Retina (tissue), 1 donor: ENCODE measurements at regions not wholly inside any gene's neighbourhood (a gene's known extent, or its start where the extent isn't known, plus 50 kb on each side); places are given as distances from the start of the nearest gene placed in this dataset.

ENCODE experiments used
- DNase-seq: peaks from one replicate; pipeline ENCODE4 v3.0.0-alpha.2; 2016

DNA sequence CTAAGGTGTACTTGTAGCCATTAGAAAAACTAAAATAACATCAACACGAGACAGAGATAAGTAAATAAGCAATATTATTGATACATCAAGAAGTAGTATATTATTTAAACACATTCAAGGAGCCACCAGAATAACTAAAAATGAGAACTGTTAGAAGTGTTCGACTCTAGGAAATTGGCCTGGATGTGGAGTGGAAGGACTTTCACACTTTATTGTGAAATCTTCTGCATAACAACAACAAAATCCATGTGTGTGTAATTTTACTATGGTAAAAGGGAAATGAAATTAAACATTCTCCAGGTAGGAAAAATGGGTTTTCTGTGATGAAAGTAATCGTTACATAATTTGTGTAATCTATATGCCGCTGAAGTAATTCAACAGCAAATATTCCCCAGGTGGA, 96.3 kb upstream of the RNF152 start:
- no peak for DNase-seq

DNA sequence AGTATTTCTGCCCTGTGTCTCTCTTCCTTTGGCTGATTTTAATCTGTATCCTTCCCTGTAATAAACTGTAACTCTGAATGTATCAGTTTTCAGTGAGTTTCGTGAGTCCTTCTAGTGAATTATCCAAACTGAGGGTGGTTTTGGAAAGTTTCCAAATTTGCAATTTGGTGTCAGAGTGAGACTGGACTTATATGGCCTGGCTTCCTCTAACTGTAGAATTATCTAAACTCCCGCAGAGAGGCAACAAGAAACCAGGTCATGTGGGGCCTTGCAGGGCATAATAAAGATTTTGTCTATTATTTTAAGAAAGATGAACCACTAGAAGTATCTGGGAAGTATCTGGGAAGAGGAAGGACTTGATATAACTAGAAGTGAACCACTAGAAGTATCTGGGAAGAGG, 95.3 kb upstream of the RNF152 start:
- DNase-seq: no peak

DNA sequence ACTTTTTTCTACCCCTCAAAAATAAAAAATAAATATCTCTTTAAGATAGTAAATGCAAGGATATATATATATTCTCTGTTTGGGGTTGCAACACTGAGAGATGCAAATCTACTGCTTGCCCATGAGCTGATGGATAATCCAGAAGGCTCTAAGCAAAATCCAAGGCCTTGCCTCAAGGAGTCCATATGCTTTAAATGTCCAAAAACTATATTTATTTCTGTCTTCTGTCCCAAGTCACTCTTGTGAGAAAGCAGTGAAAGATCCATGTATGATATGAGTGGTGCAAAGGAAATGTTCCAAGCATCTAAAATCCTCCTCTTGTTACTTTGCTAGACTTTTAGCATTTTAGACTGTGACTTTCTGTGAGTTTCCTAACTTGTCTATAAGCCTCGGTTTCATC, 92.9 kb upstream of the RNF152 start:
- no peak for DNase-seq

DNA sequence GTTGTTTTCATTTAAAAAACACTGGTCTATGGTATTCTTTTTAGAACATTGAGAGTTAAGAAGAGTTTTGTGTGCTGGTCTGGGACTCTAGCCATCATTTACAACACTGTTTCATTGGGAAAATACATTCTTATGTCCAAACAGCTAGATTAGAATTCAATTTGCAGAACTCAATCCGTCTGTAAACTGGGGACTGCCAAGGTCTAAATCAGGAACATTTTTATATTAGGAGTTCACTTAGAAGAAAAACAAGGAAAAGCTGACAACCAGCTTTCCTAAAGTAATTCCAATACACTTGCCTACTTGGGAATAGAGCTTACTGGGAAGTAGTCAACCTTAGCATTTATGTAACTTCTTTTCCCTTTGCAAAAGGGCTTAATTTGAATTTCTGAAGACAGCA, 91.5 kb upstream of the RNF152 start:
- no peak for DNase-seq

DNA sequence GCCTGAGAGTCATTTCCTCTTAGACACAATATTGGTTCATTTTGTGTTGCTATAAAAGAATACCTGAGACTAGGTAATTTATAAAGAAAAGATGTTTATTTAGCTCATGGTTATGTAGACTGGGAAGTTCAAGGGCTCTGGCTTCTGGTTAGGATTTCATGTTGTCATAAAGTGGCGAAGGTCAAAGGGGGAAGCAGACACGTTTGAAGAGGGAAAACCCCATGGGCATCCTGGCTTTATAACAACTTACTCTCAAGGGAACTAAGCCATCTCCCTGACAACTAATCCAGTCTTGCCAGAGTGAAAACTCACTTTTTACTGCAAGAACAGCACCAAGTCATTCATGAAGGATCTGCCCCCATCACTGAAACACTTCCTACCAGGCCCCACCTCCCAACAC, 89.7 kb upstream of the RNF152 start:
- no peak for DNase-seq

DNA sequence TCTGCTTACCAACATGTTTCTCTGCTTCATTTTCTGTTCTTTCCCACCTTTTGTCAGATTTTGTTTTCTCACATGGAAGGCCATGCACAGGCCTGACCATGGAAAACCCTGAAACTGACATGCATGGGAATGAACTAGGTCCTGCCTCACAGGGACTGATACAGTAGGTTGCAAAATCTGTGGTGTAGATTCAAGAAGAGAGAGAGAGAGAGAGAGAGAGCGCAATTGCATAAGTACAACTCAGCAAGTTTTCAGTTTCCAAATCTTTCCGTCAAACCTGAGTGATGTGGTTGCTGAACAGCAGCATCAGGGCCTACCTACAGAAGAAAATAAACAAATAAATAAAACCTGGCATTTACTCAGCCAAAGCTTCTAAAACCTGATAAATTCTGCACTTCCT, 87.5 kb upstream of the RNF152 start:
- DNase-seq: no peak

DNA sequence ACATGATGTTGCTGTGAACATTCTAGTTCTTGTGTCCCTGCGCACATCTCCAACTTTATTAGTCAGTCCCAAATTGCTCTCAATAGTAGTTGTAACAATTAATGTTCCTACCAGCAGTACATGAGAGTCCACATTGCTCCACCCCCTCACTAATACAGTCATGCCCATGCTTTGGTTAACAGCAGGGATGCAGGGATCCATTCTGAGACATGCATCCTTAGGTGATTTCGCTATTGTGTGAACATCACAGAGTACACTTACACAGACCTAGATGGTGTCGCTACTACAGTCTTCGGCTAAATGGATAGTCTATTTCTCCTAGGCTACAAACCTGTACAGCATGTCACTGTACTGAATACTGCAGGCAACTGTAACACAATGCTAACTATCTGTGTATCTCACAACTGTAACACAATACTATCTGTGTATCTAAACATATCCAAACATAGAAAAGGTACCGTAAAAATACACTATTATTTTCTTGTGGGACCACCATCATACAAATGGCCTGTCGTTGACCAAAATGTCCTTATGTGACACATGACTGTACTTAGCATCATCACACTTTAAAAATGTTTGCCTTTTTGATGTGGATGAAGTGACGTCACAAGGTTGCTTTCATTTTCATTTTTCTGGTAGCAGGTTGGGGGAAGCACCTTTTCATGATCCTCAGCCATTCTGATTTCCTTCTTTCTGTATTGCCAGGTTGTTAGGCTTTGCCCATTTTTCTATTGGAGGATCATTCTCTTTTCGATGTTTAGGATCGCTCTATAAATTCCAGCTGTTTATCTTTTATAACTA, 82.9 kb upstream of the RNF152 start:
- DNase-seq: no peak

DNA sequence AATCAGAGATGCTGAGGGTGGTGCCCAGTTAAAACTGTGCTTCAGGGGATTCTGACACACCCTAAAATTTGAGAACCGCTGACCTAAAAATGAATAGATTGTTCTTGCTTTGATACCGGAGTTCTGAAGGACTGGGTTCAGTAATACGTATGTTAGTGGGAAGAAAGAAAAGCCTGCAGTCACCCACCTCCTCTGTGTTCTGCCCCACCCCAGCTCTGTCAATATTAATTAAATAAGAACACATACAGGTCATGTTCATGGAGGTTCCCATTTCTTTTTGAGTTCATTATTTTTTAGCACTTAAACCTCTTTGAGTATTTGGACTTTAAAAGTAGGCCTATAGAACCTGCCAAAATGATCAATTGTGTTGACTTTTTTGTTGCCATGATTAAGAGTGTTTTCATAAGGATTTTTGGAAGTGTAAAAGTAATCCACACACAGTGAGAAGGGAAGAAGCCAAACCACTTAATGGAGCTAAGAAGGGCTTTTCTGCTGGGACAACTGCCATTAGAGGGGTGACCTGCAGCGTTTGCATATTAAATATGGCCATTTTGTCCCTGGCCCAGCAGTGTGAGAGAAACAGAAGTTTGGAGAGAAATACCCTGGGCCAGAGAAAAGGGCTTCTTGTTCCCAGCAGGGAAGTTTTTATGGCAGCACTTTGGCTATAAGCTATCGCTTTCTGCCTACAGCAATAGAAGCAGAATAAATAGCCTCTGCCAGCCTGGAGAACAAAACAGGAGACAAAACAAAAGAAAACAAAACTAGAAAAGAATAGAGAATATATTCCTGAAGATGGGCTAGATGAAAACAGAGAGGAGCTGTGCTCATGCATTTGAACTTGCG, 80.7 kb upstream of the RNF152 start:
- DNase-seq: no peak

DNA sequence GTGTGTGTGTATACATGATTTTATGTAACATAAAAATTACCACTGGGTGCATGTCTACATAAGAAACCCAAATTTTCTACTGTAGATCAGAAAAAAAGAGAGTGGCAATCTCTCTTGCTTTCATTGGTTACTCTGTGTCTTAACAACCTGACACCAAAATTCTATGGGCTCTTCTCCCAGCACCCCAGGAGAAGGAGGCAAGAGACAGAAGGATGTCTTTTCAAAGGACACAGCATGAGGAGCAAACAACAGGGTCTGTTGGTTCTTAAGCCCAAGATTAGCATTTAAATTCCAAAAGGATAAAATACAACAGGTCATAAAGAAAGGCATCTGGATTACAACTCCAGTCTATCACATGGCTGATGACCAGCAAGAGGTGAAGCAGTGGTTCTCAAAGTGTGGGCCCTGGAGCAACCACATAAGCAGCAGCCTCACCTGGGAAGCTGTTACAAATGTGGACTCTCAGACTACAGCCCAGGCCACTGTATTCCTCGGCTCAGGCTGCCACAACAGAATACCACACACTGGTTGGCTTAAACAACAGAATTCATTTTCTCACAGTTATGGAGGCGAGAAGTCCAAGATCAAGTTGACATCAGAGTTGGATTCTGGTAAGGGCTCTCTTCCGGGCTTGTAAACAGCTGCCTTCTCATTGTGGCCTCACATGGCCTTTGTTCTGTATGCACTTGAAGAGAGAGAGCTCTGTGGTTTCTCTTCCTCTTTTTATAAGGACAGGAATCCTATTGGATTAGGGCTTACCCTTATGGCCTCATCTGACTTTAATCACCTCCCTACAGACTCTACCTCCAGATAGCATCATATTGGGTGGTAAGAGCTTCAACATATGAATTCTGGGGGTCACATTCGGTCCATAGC, 79.8 kb upstream of the RNF152 start:
- DNase-seq: no peak

DNA sequence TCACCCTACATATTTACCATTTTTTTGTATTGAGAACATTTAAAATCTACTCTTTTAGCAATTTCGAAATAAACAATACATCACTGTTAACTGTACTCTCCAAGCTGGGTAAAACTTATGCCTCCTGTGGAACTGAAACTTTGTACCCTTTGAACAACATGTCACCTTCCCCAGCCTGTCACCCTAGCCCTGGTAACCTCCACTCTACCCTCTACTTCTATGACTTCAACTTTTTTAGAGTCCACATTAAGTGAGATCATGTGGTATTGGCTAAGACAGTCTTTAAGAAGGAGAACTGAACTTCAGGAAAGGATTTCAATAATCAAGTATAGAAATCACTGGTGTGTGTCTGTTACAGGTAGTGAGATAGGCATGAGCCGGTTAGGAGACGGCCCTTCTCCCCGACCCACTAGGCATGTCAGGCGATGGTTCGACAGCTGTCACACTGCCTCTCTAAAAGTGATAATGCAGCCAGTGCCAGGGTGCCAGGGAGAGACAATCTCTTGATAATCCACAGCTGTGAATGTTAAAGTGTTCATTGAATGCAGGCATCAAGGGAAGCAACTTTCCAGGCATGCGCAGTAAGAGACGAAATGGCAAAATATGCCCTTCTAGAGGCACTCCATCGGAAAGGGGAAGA, 74.6 kb upstream of the RNF152 start:
- DNase-seq: no peak

DNA sequence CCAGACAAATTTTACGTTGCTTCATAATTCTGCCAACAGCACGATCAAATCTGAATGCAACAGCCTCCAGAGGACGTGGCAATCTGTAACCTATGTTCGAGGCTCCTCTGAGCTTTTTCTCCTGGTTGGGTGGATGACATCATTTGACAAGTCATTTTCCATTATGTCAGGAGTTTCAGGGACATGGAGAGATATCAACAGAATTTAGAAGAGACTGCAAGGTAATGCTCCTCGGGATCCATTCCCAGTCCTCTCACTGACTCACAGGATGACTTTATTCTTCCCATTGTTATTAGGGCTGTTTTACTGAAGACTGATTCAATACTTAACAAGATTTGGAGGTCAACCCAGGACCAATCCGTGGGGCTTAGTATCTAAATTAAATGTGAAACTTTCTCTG, 72.5 kb upstream of the RNF152 start:
- no peak for DNase-seq

DNA sequence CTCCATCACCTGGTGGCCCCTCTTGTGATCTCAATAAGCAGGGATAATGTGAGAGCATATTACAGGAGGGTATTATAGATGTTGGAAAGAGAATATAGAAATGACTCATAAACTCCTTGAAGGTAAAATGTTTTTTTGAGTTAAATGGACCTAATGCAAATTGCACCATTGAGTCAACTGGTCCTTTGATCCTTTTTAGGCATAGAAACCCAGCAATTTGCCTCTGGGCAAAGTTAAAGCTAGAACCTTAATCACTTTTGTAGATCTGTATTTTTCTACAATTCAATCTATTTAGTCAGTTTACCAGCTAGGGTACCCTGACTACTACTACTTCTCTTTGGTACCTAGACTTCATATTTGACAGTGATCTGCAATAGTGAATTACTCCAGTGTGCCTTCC, 71.8 kb upstream of the RNF152 start:
- no peak for DNase-seq

DNA sequence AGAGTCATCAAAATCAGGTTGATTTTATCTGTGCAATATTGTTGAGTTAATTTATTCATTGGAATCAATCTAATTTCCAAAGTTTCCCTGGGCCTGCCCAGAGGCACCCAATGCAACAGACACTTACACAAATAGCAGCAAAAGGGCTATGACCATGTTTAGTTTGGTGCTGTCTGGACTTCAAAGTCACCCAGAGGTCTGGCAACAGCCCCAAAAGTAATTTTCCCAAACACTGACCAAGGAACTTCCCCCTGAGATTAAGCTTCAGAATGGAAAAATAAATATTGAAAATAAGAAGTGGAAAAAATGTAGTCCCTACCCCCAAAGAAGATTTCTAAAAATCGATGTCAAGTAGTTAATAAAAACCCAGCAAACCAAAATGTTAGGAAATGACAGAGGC, 70.9 kb upstream of the RNF152 start:
- no peak for DNase-seq

DNA sequence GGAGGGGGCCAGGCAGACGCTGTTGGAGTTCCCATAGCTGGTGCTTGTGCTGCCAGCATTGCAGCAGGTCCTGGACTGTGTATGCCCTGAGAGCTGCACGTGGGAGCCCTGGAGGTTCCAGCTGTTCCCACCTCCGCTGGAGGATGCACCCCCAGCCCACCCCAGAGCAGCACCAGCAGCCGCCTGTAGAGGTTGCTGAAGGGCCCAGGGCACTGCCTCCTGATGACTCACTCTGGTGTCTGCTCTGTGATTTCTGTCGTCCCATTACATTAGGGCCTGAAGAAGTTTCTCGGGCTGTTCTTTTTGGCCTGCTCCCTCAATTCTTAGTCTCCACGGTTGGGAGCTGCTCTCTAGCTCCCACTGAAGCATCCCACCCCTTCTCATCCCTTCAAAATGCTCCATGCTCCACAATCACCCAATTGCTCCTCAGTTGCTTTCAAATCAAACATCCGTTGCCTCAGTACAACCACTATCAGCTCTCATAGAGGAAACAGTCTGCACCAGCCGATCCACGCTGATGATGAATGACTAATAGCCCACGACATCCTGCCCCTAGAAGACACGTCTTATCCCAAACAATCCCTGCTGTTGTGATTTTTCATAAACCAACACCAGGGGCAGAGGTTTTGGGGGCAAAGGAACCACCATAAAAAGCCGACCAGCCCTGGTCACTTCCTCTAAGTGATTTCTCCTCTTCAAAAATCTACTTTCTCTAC, 65.2 kb upstream of the RNF152 start:
- no peak for DNase-seq

DNA sequence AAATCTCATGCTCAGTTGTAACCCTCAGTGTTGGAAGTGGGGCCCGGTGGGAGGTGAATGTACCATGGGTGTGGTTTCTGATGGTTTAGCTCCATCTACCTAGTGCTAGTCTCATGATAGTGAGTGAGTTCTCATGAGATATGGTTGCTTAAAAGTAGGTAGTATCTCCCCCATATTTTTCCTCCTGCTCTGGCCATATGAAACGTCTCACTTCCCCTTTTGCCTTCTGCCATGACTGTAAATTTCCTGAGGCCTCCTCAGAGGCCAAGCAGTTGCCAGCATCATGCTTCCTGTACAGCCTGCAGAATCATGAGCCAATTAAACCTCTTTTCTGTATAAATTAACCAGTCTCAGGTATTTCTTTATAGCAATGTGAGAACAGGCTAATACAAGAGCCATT, 62.8 kb upstream of the RNF152 start:
- DNase-seq: no peak

DNA sequence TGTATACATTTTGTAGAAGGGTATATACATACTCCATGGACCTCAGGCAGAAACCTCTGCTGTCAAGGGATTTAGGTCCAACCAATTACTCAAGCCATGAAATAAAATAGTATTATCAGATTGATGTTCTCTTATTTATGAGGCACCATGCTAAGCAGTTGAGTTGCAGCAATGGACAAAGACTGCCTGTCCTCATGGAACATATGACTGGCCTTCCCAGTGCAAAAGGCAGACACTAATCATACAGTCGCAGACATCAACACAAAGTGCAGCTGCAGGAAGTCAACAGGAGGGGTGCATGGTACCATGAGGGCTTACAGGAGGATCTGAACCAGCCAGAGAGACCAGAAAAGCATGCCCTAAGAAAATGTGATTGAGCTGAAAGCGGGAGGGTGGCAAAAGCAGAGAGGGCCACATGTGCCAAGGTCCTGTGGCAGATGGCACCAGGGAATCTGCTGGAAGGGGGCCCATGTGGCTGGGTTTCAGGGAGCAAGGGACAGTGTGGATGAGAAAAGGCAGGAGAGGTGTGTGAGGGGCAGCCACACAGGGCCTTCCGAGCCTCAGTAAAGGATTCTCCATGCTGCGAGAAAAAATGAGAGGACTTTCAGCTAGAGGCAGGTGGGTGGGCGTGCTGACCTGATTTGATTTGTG, 61.4 kb upstream of the RNF152 start:
- DNase-seq: no peak

DNA sequence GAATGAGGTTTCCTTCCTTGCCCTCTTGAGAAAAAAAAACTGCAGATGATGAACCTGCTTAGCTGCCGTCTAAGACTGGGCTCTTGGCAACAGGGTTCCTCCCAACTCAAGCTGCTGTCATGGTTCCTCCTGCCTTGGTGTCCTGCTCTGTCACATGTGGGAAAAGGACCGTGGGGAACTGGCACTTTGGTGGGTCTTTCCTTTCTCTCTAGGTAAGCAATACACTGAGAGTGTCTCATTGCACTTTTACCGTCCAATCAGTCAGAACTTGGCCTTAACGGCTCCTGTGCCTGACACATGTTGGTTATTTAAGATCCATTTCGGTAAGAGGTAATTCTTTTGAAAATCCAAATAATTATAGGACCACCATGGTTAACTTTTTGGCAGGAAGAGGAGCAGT, 60.8 kb upstream of the RNF152 start:
- no peak for DNase-seq

DNA sequence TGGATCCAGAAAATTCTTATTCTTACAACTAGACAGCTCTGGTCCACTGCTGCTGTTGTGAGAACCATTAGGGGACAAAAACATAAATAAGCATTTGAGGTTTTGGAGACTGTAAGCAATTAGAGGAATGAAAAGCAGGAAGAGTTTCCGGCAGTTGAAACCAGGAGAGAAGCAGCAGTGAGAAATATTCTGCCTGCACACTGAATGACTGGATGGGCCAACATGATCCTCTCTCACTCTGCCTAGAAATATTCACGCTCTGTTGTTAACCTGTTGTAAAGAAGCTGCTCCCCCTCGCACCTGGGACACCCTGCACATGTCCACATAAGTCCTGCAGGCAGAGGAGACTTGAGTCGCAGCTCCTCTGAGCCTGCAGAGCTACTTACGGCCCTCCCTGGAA, 60.4 kb upstream of the RNF152 start:
- DNase-seq: no peak

DNA sequence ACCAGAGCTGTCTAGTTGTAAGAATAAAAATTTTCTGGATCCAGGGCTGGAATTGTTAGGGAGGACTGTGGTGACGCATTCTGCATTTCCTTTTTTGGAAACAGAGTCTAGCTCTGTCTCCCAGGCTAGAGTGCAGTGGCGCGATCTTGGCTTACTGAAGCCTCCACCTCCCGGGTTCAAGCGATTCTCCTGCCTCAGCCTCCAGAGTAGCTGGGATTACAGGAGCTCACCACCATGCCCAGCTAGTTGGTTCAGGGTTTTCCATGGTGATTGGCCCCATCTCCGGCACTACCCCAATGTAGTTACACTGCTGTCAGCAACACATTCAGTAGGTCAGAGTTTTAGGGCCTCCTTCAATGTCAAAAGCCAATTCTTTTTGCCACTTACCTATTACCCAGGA, 58.6 kb upstream of the RNF152 start:
- DNase-seq: no peak

DNA sequence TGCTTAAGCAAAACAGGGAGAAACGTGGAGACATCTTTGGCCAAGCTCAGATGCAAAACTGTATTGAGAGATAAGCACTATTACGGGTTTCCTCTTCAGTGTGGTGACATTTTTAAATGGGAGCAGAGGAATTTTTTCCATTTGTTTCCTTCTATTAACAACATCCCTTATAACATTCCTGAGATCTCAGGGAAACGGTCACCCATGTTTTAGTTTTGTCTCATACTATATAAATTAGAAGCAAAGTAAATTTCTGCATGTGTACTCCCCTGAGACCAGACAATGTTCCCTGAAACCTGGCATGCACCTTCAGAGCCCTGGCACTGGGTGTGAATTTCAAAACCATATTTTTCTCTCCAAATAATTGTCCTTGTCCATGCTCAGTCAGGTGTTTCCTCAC, 57.6 kb upstream of the RNF152 start:
- DNase-seq: no peak

DNA sequence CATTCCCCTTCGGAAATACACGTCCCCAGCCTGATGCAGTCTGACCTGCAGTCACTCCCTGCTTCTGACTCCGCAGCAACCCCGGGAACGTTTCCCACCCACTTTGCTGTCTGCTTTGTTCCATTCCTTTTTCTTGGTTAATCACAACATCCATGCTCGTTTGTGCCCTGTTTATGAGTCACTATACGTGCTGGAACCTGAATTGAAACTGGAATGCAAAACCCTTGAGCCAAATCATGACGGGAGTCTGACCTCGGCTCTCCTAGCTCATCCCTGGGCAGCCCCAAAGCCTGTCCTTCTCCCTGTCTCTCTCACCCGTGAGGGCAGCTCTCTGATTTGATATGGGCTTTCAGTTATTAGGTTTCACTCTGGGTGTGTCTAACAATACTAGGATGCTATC, 57.1 kb upstream of the RNF152 start:
- DNase-seq: no peak
